HG03575 (cell line): ENCODE measurements at regions not wholly inside any gene's neighbourhood (a gene's known extent, or its start where the extent isn't known, plus 50 kb on each side); places are given as distances from the start of the nearest gene placed in this dataset.
"Not testable (repeated sequence)": the region's sequence is repeated elsewhere in the genome, so short reads cannot be mapped to it uniquely, and the experiment has no call there.

Experiments used
- ATAC-seq: cut with Tn5 transposase; IDR thresholded peaks from one replicate; pipeline ENCODE4 v1.9.1; 2021; ENCODE audit not compliant: unreplicated experiment, insufficient number of reproducible peaks, low FRiP score; ENCODE audit errors: extremely low read depth

- no peak for ATAC-seq
Measured at GRCh38 chr11:109480251-109480650, 58.3 kb downstream of the C11orf87 start.

- no peak for ATAC-seq
Measured at GRCh38 chr11:109486129-109486528, 64.1 kb downstream of the C11orf87 start.

GRCh38 chr11:109490953-109491635 is 69.1 kb downstream of the C11orf87 start:
- ATAC-seq: no peak

- ATAC-seq: no peak
Measured at GRCh38 chr11:109506115-109506514, 84.1 kb downstream of the C11orf87 start.

GRCh38 chr11:109507331-109507730 is 85.3 kb downstream of the C11orf87 start:
- no peak for ATAC-seq

GRCh38 chr11:109507836-109508561 is 86.0 kb downstream of the C11orf87 start:
- ATAC-seq: no peak

- no peak for ATAC-seq
Measured at GRCh38 chr11:109508943-109509342, 87.0 kb downstream of the C11orf87 start.

GRCh38 chr11:109510316-109510715 is 88.3 kb downstream of the C11orf87 start:
- ATAC-seq: no peak

- ATAC-seq: no peak
Measured at GRCh38 chr11:109511598-109511997, 89.6 kb downstream of the C11orf87 start.

- no peak for ATAC-seq
Measured at GRCh38 chr11:109512249-109512648, 90.3 kb downstream of the C11orf87 start.

- ATAC-seq: no peak
Measured at GRCh38 chr11:109512680-109513079, 90.7 kb downstream of the C11orf87 start.

- no peak for ATAC-seq
Measured at GRCh38 chr11:109514313-109515018, 92.5 kb downstream of the C11orf87 start.

GRCh38 chr11:109519253-109519652 is 97.3 kb downstream of the C11orf87 start:
- ATAC-seq: no peak

GRCh38 chr11:109521571-109522086 is 99.6 kb downstream of the C11orf87 start:
- ATAC-seq: no peak

- ATAC-seq: no peak
Measured at GRCh38 chr11:109522116-109522755, 100.2 kb downstream of the C11orf87 start.

- ATAC-seq: not testable (repeated sequence)
Measured at GRCh38 chr11:109525636-109526035, 103.6 kb downstream of the C11orf87 start.

GRCh38 chr11:109526061-109526460 is 104.1 kb downstream of the C11orf87 start:
- ATAC-seq: no peak

GRCh38 chr11:109526931-109527330 is 104.9 kb downstream of the C11orf87 start:
- no peak for ATAC-seq

- no peak for ATAC-seq
Measured at GRCh38 chr11:109527496-109527895, 105.5 kb downstream of the C11orf87 start.
